Peyer's patch (tissue), 4 donors: ENCODE measurements at regions not wholly inside any gene's neighbourhood (a gene's known extent, or its start where the extent isn't known, plus 50 kb on each side); places are given as distances from the start of the nearest gene placed in this dataset.

Experiments used
- DNase-seq, 3 donors: peaks; one replicate each; pipeline ENCODE4 v3.0.0-alpha.2; 2017 to 2019
- H3K27ac ChIP-seq, 4 donors: fragments of 200-600 bp; sonication (generic); one replicate each; pipeline ENCODE4 v1.5.1; 2016 to 2019
- H3K27me3 ChIP-seq, 2 donors: fragments of 200-600 bp; sonication (generic); one replicate each; pipeline ENCODE4 v1.5.1; 2019
- H3K36me3 ChIP-seq, 3 donors: fragments of 200-600 bp; sonication (generic); one replicate each; pipeline ENCODE4 v1.5.1; 2016 to 2019
- H3K4me1 ChIP-seq, 4 donors: fragments of 200-600 bp; sonication (generic); one replicate each; pipeline ENCODE4 v1.5.1; 2016 to 2019
- H3K4me3 ChIP-seq, 4 donors: fragments of 200-600 bp; sonication (generic); 1 replicate in 3 of 4; 2 replicates in 1 of 4; pipeline ENCODE4 v1.5.1; 2016 to 2019; ENCODE audit warnings: mild to moderate bottlenecking in 1 of 4
- H3K9me3 ChIP-seq, 4 donors: fragments of 200-600 bp; sonication (generic); one replicate each; pipeline ENCODE4 v1.5.1; 2016 to 2019; ENCODE audit warnings: mild to moderate bottlenecking in 1 of 4
- CTCF ChIP-seq, 6 experiments: fragments of 450-650 bp in 4 of 6; fragments of 200-600 bp in 2 of 6; sonication (generic) in 1 of 6; IDR thresholded peaks; one replicate each; pipeline ENCODE4 v1.5.1; 2017 to 2019; ENCODE audit warnings: antibody characterized with exemption in 6 of 6, mild to moderate bottlenecking in 3 of 6, moderate library complexity in 1 of 6
- POLR2A ChIP-seq, 2 donors: fragments of 450-650 bp; IDR thresholded peaks; one replicate each; pipeline ENCODE4 v1.5.1; 2017; ENCODE audit warnings: antibody characterized with exemption in 2 of 2, mild to moderate bottlenecking in 2 of 2, moderate library complexity in 2 of 2

- no peak overlapping the region for H3K27ac ChIP-seq
Measured at GRCh38 chr2:41990688-41991087, 57.1 kb upstream of the PKDCC start.

DNA sequence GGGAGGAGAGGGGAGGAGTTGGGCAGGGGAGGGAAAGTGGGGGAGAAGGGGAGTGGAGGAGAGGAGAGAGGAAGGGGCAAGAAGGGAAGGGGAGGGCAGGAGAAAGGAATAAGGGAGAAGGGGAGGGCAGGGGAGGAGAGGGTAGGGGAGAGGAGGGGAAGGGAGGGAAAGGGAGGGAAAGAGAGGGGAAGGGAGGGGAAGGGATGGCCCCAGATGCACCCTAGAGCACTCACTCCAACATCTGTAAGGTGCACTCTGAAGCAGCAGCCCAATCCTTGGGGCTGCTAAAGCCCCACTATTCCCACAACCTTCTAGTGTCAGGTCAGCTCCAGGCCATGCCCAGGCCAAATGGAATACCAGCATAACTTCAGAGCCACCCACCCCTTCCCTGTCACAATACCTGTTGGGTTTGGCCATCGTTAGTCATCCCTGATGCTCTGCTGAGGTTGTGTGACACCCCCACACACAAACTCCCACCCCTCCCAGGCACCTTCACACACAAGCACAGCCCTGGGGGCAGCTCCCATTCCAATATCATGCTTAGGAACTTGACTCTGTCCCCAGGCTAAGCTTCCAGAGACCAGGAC, 55.7 kb upstream of the PKDCC start:
- Histone ChIP-seq H3K4me3 (no peak overlapping the region), H3K36me3 (no peaks in the 10 kb centered on the region), H3K27ac (no peak overlapping the region), H3K27me3 (no peaks in the 10 kb centered on the region), H3K9me3 (no peaks in the 10 kb centered on the region), H3K4me1 (no peaks in the 10 kb centered on the region)
- no peak for DNase-seq
- TF ChIP-seq CTCF (IDR thresholded peaks at IDR 0.05) (no peak), POLR2A (IDR thresholded peaks at IDR 0.05) (no peak)

More at GRCh38 chr2:41990688-41991087, 57.1 kb upstream of the PKDCC start:
- no peak for TF ChIP-seq POLR2A (IDR thresholded peaks at IDR 0.05)
- no peak for TF ChIP-seq CTCF (IDR thresholded peaks at IDR 0.05)
- no peaks in the 10 kb centered on the region for H3K27me3 ChIP-seq
- H3K9me3 ChIP-seq, result no peaks in the 10 kb centered on the region
- no peaks in the 10 kb centered on the region for H3K4me1 ChIP-seq
- no peak for DNase-seq
- no peaks in the 10 kb centered on the region for H3K36me3 ChIP-seq
- H3K4me3 ChIP-seq, result no peak overlapping the region

- H3K36me3 ChIP-seq, result no peaks in the 10 kb centered on the region
- no peak overlapping the region for H3K4me3 ChIP-seq
- H3K27ac ChIP-seq, result no peak overlapping the region
- no peaks in the 10 kb centered on the region for H3K27me3 ChIP-seq
- H3K4me1 ChIP-seq, result no peaks in the 10 kb centered on the region
- H3K9me3 ChIP-seq, result no peaks in the 10 kb centered on the region
- no peak for TF ChIP-seq CTCF (IDR thresholded peaks at IDR 0.05)
- TF ChIP-seq POLR2A (IDR thresholded peaks at IDR 0.05), result no peak
- DNase-seq, result no peak
Measured at GRCh38 chr2:41992671-41993434, 55.0 kb upstream of the PKDCC start.

GRCh38 chr2:41993435-41993925, 54.3 kb upstream of the PKDCC start:
- no peak overlapping the region for H3K4me3 ChIP-seq
- H3K27ac ChIP-seq, result no peak overlapping the region
- no peaks in the 10 kb centered on the region for H3K36me3 ChIP-seq
- H3K9me3 ChIP-seq, result no peaks in the 10 kb centered on the region
- no peaks in the 10 kb centered on the region for H3K27me3 ChIP-seq
- no peaks in the 10 kb centered on the region for H3K4me1 ChIP-seq
- no peak for TF ChIP-seq CTCF (IDR thresholded peaks at IDR 0.05)
- no peak for TF ChIP-seq POLR2A (IDR thresholded peaks at IDR 0.05)
- DNase-seq, result no peak

- Histone ChIP-seq H3K4me3 (no peak overlapping the region), H3K9me3 (no peaks in the 10 kb centered on the region), H3K27ac (no peak overlapping the region), H3K27me3 (no peaks in the 10 kb centered on the region), H3K4me1 (no peaks in the 10 kb centered on the region), H3K36me3 (no peaks in the 10 kb centered on the region)
- TF ChIP-seq POLR2A (IDR thresholded peaks at IDR 0.05) (no peak), CTCF (IDR thresholded peaks at IDR 0.05) (no peak)
- DNase-seq, result no peak
Measured at GRCh38 chr2:41994233-41994637, 53.6 kb upstream of the PKDCC start.
